ENCODE measurements at regions not wholly inside any gene's neighbourhood (a gene's known extent, or its start where the extent isn't known, plus 50 kb on each side); places are given as distances from the start of the nearest gene placed in this dataset.

DNA sequence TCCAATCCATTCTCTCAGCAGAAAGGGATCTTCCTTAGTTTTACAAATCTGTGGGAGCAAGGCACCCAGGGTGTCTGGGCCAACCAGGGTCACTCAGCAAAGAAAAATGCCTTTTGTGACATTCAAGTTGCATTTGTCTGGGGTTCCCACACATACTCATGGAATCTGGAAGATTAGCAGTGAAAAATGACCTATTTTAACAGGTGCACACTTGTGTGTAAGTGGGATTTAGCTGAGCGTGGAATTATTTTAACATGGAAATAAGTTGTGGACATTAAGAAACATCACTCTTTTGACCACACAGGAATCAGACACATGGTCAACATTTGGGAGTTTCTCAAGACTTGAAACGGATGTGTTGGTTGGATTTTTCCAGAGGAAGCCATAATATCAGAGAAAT, 234.9 kb downstream of the OPA1 start:
- DNase-seq (ENCODE audit: low read depth) = no peak

DNA sequence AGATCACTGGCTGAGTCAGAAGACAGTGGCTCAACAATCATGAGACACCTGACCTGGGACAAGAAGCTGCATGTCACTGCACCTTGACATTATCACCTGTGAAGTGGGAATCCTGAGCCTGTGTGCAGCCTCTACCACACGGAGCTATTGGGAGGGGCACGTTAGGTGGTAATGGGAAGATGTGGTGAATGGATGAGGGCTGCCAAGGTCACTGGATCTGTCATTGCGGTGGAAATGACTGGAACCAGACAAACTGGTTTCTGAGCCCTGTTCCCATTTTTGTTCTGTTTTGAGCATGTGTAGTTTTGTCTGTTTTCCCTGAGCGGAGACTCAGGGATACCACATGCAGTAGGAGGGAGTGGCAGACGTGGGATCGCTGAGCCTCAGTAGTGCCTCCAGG, 235.5 kb downstream of the OPA1 start:
- DNase-seq (ENCODE audit: low read depth) = no peak

DNA sequence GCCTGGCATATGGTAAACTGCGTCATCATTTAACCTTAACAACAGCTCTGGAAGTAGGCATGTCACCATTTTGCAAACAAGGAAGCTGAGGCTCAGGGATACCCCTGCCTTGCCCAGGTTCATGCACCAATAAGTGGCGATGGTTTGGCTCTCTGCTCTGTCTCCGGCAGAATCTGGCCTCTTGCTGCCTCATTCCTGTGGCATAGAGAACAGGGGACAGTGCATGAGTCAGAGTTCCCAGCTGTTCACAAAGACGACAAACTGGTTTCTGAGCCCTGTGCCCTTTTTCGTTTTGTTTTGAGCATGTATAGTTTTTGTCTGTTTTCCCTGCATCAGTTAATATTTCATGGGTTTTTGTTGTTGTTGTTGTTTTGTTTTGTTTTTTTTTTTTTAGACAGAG, 236.8 kb downstream of the OPA1 start:
- no peak for DNase-seq (ENCODE audit: low read depth)

DNA sequence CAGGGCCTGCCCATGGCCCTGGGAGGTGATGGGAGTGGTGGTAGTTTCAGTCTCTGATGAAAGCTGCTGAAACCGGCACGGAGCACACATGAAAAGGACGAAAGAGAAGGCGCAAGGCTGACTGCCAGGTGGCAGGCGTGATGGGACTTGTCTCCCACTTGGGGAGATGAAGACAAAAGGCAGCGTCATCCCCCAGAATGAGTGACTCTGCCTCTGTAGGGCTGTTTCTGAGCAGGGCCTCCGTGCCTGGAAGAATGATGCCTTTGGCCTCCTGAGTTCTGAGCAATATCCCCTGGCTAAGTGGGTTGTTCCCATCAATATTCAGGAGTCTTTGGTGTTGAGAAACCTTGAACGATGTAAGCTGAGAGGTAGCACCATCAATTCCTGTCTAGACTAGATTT, 237.8 kb downstream of the OPA1 start:
- no peak for DNase-seq (ENCODE audit: low read depth)

DNA sequence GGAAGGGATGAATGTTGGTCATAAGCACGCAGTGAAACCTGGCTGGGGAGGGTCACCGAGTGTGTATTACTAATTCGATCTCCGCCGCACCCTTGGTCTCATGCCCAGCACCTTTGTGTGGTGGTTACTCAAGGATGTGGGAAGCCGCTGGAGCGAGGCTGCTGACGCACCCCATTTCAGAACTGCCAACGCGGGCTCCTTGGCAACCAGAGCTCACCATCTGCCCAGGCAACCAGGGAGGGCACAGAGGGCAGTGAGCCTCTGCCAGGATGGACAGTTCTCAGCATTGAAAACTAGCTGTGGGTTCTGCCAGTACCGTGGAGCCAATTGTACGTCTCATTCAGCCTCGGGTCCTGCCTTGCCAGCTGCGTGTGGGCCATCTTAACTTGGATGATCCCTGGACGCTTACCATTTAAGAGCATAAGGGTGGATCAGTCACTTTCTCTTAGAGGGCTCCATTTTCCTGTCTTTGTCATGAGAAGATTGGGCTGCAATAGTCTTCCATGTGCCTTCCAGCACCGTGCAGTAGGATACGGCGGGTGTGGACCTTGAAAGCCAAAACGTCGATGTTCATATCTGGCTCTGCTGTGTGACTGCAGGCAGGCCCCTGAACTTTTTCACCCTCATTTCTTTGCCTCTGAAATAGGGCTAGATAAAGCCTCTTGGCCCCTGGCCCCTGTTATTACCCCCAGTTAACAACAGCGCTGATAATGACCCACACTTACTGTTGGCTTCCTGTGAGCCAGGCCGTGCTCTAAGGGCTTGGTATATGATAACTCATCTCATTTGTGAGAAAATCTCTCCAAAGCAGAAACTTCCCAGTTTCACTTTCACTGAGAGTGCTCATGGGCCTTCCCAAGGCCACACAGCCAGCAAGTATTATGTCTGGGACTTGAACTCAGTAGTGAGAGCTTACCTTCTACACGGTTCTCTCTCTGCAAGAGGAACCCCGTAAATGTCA, 238.8 kb downstream of the OPA1 start:
- no peak for DNase-seq (ENCODE audit: low read depth)

DNA sequence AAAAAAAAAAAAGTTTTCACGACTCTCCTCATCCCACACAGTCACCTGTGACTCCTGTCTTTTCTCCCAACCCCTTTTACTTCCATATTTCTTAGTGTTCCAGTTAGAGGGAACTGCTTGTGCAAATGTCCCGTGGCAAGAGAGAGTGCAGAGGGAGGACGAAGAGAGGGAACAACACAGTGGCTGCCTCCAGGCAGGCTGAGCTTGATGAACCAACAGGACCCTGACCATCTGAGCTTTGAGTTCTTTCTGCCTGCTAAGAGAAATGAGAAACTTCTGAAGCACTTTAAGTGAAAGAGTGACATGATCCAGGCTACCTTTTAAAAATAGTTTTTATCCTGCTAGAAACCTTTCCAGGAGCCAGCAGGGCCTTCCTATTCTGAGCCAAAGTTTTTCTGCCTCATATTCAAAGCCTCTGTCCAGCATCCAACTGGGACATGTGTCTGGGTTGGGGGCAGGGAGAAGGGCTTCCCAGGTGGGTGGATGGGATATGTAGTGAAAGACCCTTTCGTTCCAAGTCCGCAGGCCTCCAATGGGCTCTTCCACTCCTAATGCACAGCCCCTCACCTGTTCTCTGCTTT, 239.9 kb downstream of the OPA1 start:
- DNase-seq (ENCODE audit: low read depth) = no peak

DNA sequence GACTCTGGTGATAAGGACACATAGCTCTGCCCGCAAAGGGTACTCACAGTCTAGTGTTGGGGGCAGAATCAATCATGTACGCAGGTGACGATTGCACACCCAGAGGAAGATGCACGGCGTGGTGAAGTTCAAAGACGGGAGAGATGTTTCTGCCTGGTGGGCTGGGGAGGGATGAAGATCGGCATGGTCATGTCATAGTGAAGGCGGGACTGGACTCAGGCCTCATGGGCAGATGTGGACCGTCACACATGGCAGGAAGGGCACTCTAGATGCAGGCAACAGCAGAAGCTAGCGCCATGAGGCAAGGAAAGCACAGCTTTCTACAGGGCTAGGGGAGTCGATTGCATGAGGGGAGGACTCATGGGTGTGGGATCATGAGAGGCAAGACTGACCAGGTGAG, 240.6 kb downstream of the OPA1 start:
- DNase-seq (ENCODE audit: low read depth) = no peak

DNA sequence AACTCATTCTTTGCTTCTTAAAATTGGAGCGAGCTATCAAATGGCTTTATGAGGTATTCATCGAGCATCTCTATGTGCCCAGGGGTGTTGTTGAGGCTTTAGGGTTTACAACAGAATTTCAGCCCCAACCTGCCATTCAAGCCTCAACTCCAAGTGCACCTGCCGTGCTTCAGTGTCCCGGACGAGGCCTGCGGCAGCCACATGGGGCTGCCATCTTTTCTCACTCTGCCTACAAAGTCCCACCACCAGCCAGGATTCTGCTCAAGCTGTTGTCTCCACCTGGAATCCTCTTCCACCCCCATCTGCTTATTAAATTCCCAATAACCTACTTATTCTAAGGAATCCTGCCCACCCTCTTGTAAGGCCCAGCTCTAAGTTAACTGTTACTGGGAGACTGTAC, 242.4 kb downstream of the OPA1 start:
- no peak for DNase-seq (ENCODE audit: low read depth)

DNA sequence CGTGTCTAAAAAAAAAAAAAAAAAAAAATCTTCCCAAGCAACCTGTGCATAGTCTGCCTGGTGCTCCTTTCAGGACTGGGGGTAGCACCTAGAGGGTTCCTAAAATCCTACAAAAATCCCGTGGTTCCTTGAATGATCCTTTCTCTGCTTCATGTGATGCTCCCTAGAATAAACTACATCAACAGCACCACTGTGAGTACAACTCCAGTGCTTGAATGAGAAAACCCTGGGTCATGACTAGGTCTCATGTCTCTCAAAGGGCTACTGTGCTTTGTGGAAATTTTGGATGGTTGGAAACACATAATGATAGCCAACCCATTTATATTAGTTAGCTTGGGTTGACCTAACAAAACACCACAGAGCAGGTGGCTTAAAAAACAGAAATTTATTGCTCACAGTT, 243.5 kb downstream of the OPA1 start:
- no peak for DNase-seq (ENCODE audit: low read depth)

DNA sequence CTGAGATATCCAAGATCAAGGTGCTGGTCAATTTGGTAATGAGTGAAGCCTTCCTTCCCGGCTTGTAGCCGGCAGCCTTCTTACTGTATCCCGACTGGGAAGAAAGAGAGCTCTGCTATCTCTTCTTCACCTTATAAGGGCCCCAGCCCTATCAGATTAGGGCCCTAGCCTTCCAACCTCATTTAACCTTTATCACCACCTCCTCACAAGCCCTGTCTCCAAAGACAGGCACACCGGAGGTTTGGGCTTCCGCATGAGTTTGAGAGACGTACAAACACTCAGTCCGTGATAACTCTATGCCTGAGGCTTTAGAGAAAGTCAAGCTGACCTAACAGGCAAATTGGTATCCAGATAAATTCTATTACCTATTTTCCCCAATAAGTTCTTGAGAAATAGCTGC, 243.9 kb downstream of the OPA1 start:
- DNase-seq (ENCODE audit: low read depth) = no peak

DNA sequence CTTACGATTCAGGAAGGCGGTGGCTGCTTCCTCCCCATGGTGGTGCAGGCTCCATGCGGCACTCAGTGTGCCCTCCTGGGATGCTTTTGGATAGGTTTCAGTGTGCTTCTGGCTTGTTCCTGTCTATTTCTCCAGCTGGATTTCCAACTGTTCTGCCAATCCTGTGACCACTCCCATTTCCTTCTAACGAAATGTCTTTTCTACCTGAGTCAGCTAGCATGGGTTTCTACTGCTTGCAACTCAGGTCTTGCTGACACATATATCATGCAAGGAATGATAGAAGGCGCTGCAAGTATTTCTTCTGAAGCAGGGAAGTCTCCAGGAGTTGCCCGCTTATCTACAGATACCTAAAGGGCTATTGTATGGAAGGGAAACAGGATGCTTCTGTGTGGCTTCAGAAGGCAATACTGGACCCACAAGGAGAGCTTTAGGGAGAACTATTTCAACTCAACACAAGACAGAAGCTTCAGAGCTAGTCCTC, 244.4 kb downstream of the OPA1 start:
- no peak for DNase-seq (ENCODE audit: low read depth)

DNA sequence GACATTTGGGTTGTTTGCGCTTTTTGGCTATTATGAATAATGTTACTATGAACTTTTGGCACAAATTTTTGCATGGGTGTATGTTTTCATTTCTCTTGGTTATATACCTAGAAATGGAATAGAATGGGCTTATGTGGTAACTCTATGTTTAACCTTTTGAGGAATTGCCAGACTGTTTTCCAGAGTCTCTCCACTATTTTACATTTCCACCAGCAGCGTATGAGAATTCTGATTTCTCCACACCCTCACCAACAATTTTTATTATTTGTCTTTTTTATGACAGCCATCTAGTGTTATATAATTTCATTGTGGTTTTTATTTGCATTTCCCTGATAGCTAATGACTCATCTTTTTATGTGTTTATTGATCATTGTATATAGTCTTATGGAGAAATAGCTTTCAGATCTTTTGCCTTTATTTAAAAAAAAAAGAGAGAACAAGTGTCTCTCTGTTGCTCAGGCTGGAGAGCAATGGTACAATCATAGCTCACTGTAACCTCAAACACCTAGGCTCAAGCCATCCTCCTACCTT, 247.2 kb downstream of the OPA1 start:
- no peak for DNase-seq (ENCODE audit: low read depth)

DNA sequence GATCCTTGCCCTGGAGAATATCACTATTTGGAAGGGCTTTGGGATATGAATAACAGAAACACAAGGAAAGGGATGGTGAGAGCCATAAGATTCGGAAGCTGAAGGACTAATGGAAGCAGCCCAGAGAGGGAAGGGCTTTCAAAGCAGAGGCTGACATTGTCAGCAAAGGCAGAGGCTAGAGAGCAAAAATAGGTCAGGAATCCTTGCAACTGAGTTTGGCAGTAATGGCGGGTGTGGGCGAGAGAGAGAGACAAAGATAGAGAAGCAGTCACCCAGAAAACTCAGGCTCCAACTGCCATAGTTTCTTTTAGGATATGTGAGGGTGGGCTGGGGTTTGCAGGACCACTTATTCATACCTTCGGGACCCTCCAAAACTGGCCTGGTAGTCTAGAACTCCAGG, 248.6 kb downstream of the OPA1 start:
- no peak for DNase-seq (ENCODE audit: low read depth)

DNA sequence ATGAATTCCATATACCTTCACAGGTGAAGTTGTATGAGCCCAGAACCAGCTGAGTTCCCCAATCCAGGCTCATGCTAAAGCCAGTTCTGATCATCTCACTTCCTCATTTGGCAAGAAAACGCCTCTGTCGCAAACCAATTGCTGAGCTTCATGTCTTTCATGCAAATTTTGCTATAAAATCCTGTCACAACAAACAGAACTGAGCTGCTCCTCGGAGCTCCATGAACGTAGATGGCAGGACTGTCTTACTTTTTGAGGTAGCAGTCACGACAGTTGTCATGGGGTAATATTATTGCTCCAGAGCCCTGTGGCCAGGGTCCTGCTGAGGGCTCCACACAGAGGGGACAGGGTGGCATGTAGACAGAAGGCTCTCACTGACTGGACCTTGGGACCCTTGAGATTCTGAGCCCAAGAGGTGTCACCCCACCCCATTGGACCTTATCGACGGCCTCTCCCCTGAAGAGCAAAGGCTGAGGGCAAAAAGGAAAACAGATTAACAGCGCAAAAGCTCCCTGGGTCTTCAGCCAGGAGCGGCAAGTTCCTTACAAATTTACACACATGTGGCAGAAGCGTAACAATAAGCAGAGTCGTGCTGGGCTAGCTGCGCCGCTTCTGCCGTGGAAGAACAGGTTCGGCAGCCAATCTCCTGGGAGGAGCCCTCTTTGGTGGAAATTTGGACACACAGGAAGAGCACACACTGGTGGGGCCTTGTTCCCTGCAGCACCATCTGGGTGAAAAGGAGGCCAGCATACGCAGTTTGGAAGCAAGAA, 249.2 kb downstream of the OPA1 start:
- DNase-seq (ENCODE audit: low read depth) = no peak

DNA sequence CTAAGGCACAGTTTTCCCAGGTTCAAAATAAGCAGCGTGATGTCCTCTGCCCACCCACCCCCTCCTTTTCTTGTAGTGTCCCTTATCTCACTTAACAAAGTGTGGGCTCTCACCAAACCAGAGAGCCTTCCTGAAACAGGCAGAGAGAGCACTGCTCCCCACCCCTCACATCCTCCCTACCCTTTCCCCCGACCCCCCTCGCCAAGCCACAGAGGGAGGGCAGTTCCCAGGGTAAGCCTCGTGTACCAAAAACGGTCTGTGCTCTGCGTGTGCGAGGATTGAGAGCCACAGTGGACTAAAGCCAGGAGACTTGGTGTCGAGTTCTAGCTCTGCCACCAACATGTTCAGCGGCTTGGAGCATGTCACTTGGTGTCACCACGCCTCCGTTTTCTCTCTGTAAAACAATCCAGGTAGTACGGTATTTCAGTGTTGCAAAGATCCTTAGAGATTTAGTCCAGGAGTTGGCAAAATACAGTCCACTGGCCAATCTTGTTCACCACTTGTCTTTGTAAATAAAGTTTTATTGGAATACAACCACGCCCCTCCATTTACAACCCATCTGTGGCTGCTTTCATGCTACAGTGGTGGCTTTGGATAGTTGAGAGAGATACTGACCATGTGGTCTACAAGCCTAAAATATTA, 249.9 kb downstream of the OPA1 start:
- DNase-seq (ENCODE audit: low read depth) = no peak

DNA sequence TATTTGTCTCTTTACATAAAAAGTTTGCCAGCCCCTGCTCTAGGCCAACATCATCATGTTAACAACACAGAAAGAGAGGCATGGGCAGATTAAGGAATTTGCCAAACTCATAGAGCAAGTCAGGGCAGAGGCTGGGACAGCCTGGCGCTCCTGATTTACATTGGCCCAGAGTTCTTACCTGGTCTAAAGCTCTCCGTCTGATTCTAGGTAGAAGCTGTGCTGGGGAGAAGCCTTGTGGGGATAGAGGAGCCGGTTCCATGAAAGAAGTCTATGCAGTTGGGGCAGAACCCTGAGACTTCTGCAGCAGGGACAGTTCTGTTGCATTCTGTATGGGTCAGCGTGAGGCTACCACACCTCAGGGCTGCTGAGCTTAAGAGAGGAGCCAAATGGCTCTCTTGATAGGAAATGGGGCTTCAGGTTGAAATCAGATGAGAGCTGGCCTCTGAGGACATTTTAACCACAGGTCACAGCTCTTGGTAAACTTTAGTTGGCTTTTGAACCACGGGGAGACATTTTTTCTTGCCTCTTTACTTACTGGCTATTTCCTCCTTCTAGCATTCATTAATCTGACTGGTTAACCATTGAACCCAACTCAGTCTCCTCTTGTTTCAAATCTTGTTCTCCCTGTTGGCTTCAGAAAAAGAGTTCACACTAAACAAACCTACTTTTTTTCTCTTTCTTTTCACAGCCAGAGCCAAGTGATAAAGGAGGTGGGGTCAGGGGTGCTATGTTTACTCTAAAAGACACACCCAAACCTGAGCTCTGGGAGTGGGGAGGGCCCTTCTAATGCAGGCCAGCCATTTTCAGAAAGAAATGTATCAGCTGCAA, 250.7 kb downstream of the OPA1 start:
- DNase-seq (ENCODE audit: low read depth) = no peak

DNA sequence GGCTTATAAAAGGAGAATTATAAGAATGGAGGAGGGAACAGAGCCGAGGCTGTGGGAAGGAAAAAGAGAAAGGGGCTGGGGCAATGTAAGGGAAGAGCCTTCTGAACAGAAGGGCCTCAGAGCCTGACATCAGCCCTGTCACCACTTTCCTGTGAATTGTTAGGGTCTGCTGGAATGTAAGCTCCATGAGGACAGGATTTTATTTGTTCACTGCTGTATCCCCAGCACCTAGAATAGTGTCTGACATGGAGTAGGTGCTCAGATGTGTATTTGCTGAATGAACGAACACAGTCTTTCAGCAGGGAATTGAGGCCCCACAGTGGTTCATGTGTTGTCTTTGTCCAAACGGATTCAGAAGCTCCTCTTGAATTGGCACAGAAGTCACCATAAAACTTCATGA, 251.5 kb downstream of the OPA1 start:
- DNase-seq (ENCODE audit: low read depth) = no peak

DNA sequence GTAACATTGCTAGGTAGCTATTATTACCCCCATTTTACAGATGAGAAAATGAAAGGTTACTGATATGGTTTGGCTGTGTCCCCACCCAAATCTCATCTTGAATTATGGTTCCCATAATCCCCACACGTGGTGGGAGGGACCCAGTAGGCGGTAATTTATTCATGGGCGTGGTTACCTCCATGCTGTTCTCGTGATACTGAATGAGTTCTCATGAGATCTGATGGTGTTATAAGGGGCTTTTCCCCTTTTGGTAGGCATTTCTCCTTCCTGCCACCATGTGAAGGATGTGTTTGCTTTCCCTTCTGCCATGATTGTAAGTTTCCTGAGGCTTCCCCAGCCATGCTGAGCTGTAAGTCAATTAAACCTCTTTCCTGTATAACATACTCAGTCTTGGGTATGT, 252.1 kb downstream of the OPA1 start:
- DNase-seq (ENCODE audit: low read depth) = no peak

DNA sequence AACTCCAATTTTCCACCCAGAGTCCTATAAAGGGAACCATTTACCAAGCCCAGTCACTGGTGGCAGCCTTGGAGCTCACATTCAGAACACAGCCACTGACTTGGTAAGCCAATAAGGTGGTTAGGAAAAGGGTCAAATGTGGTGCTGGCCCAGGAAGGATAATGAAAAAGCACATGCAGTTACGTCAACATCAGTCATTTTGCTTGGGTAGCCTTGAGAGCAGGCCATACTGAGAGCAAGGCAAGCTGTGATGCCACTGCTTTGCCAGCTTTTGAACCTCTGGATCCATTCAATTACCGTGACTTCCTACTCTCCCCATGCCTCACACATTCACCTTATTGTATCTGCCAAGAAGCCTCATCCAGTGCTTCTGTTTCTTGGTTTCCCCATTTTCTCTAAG, 253.6 kb downstream of the OPA1 start:
- no peak for DNase-seq (ENCODE audit: low read depth)

DNA sequence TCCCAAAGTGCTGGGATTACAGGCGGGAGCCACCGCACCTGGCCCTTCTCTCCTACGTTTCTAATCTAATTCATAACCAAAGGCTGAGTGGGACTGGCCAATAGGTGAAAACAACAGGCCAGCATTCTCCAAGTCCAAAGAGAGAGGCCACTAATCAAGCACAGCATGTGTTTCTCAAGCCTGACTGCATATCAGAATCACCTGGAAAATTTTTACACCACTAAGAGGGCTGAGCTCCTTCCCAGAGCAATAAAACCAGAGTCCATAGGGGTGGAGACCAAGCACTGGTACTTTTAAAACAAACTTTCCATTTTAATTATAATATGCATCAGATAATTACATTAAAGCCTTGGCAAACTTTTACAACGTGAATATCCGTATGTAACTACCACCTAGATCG, 254.4 kb downstream of the OPA1 start:
- DNase-seq (ENCODE audit: low read depth) = no peak

DNA sequence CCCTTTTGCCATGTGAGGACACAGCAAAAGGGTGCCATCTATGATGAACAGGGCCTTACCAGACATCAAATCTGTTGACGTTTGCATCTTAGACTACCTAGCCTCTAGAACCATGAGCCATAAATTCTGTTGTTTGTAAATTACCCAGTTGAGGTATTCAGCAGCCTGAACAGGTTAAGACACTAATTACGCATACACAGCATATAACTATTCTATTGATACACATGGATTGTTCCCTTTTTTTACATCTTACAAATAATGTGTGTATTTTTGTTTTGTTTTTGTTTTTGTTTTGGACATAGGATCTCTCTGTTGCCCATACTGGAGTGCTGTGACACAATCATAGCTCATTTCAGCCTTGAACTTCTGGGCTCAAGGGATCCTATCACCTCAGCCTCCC, 255.5 kb downstream of the OPA1 start:
- DNase-seq (ENCODE audit: low read depth) = no peak

All from stimulated activated CD8-positive, alpha-beta memory T cell treated with anti-CD3 and anti-CD28 coated beads, Interleukin-15, amount 100 ng/mL, for 24 hours (primary cell).